HG03175 (cell line): ENCODE measurements at regions not wholly inside any gene's neighbourhood (a gene's known extent, or its start where the extent isn't known, plus 50 kb on each side); places are given as distances from the start of the nearest gene placed in this dataset.
A peak's percentile ranks its signal among the peaks of the same experiment; 100 is the strongest.

Experiments used
- ATAC-seq: cut with Tn5 transposase; IDR thresholded peaks from one replicate; pipeline ENCODE4 v1.9.1; 2021; ENCODE audit warnings: mild to moderate bottlenecking, moderate library complexity; ENCODE audit not compliant: unreplicated experiment

- no peak for ATAC-seq
Measured at GRCh38 chr1:201706109-201706508, 122.8 kb upstream of the IPO9 start.

GRCh38 chr1:201707027-201707426, 121.9 kb upstream of the IPO9 start:
- no peak for ATAC-seq

GRCh38 chr1:201707656-201708055, 121.3 kb upstream of the IPO9 start:
- no peak for ATAC-seq

- no peak for ATAC-seq
Measured at GRCh38 chr1:201708085-201708512, 120.9 kb upstream of the IPO9 start.

GRCh38 chr1:201708691-201709090, 120.3 kb upstream of the IPO9 start:
- no peak for ATAC-seq

GRCh38 chr1:201709564-201710295, 119.2 kb upstream of the IPO9 start:
- ATAC-seq: peak; percentile 81

GRCh38 chr1:201710632-201711597, 118.0 kb upstream of the IPO9 start:
- no peak for ATAC-seq

- no peak for ATAC-seq
Measured at GRCh38 chr1:201711811-201712210, 117.1 kb upstream of the IPO9 start.

GRCh38 chr1:201712387-201713085, 116.4 kb upstream of the IPO9 start:
- no peak for ATAC-seq

- no peak for ATAC-seq
Measured at GRCh38 chr1:201713086-201713810, 115.7 kb upstream of the IPO9 start.

GRCh38 chr1:201714542-201715329, 114.2 kb upstream of the IPO9 start:
- ATAC-seq: no peak

GRCh38 chr1:201715351-201715750, 113.6 kb upstream of the IPO9 start:
- no peak for ATAC-seq

- ATAC-seq: no peak
Measured at GRCh38 chr1:201715801-201716741, 112.9 kb upstream of the IPO9 start.

GRCh38 chr1:201716742-201717135, 112.2 kb upstream of the IPO9 start:
- no peak for ATAC-seq

- no peak for ATAC-seq
Measured at GRCh38 chr1:201717286-201717685, 111.7 kb upstream of the IPO9 start.

GRCh38 chr1:201718346-201719202, 110.4 kb upstream of the IPO9 start:
- no peak for ATAC-seq

- no peak for ATAC-seq
Measured at GRCh38 chr1:201719812-201720521, 109.0 kb upstream of the IPO9 start.
